ENCODE measurements at regions not wholly inside any gene's neighbourhood (a gene's known extent, or its start where the extent isn't known, plus 50 kb on each side); places are given as distances from the start of the nearest gene placed in this dataset.

- Histone ChIP-seq H3K27me3 (ENCODE audit: insufficient read depth, low read length) (no peaks in the 10 kb centered on the region), H3K36me3 (ENCODE audit: insufficient read depth, low read length) (no peaks in the 10 kb centered on the region), H3K9me3 (ENCODE audit: low read length) (no peaks in the 10 kb centered on the region), H2AFZ (ENCODE audit: low read depth, low read length) (no peak overlapping the region), H3K4me3 (ENCODE audit: low read length) (no peak overlapping the region), H3K4me1 (ENCODE audit: insufficient read depth, low read length) (no peaks in the 10 kb centered on the region)
These were observed 665.3 kb upstream of the IGFBP3 start for GRCh38 chr7:46586406-46586805.

- no peaks in the 10 kb centered on the region for H3K4me1 ChIP-seq (ENCODE audit: insufficient read depth, low read length)
- no peaks in the 10 kb centered on the region for H3K9me3 ChIP-seq (ENCODE audit: low read length)
- no peaks in the 10 kb centered on the region for H3K27me3 ChIP-seq (ENCODE audit: insufficient read depth, low read length)
- H3K36me3 ChIP-seq (ENCODE audit: insufficient read depth, low read length), result no peaks in the 10 kb centered on the region
- no peak overlapping the region for H3K4me3 ChIP-seq (ENCODE audit: low read length)
- no peak overlapping the region for H2AFZ ChIP-seq (ENCODE audit: low read depth, low read length)
These were observed 662.6 kb upstream of the IGFBP3 start for GRCh38 chr7:46583656-46584055.

- H3K9me3 ChIP-seq (ENCODE audit: low read length), result no peaks in the 10 kb centered on the region
- no peak overlapping the region for H2AFZ ChIP-seq (ENCODE audit: low read depth, low read length)
- H3K4me1 ChIP-seq (ENCODE audit: insufficient read depth, low read length), result no peaks in the 10 kb centered on the region
- H3K36me3 ChIP-seq (ENCODE audit: insufficient read depth, low read length), result no peaks in the 10 kb centered on the region
- no peak overlapping the region for H3K4me3 ChIP-seq (ENCODE audit: low read length)
- H3K27me3 ChIP-seq (ENCODE audit: insufficient read depth, low read length), result no peaks in the 10 kb centered on the region
These were observed 660.2 kb upstream of the IGFBP3 start for GRCh38 chr7:46581268-46581667.

DNA sequence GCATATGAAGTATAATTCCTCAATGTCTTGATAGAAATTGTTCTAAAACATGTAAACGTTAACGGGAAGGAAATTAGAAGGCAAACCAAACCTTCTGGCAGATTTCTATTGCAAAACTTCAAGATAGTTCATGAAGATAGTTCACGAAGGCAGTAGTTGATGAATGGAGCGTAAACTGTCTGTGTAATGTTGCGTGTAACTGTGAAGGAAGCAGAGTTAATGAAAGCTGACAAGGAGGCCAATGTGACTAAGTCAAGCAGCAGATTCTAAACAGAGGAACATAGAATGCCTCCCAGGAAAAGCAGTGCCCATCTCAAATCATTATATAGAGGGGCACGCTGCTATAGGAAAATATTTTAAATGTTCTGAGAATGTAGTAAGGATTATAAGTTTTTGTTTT lies 659.7 kb upstream of the IGFBP3 start:
- H3K4me1 ChIP-seq (ENCODE audit: insufficient read depth, low read length), result no peaks in the 10 kb centered on the region

GRCh38 chr7:46577394-46577793 lies 656.3 kb upstream of the IGFBP3 start:
- no peak overlapping the region for H2AFZ ChIP-seq (ENCODE audit: low read depth, low read length)
- no peaks in the 10 kb centered on the region for H3K27me3 ChIP-seq (ENCODE audit: insufficient read depth, low read length)
- no peaks in the 10 kb centered on the region for H3K9me3 ChIP-seq (ENCODE audit: low read length)
- H3K4me1 ChIP-seq (ENCODE audit: insufficient read depth, low read length), result no peaks in the 10 kb centered on the region
- H3K36me3 ChIP-seq (ENCODE audit: insufficient read depth, low read length), result no peaks in the 10 kb centered on the region
- no peak overlapping the region for H3K4me3 ChIP-seq (ENCODE audit: low read length)

More for the DNA sequence above, 659.7 kb upstream of the IGFBP3 start:
- Histone ChIP-seq H3K36me3 (ENCODE audit: insufficient read depth, low read length) (no peaks in the 10 kb centered on the region), H3K27me3 (ENCODE audit: insufficient read depth, low read length) (no peaks in the 10 kb centered on the region), H3K9me3 (ENCODE audit: low read length) (no peaks in the 10 kb centered on the region), H3K4me3 (ENCODE audit: low read length) (no peak overlapping the region), H2AFZ (ENCODE audit: low read depth, low read length) (no peak overlapping the region)

DNA sequence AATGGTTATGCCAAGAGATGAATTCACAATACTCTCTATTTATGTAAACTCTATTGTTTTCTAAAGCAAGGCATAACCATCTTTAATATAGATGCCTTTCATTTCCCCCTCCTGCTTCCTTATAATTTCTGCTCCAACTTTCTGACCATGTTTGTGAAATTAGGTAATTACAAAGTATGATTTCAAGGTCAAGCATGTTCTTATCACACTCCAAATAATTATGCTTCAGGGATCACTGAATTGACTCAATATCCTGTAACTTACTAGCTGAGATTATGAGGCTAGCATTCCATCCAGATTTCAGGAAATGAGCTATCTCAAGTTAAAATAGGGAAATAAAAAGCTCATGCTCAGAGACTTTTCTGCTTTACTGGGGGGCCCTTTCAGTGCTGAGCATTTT lies 655.9 kb upstream of the IGFBP3 start:
- Histone ChIP-seq H3K27me3 (ENCODE audit: insufficient read depth, low read length) (no peaks in the 10 kb centered on the region), H3K36me3 (ENCODE audit: insufficient read depth, low read length) (no peaks in the 10 kb centered on the region), H3K9me3 (ENCODE audit: low read length) (no peaks in the 10 kb centered on the region)

DNA sequence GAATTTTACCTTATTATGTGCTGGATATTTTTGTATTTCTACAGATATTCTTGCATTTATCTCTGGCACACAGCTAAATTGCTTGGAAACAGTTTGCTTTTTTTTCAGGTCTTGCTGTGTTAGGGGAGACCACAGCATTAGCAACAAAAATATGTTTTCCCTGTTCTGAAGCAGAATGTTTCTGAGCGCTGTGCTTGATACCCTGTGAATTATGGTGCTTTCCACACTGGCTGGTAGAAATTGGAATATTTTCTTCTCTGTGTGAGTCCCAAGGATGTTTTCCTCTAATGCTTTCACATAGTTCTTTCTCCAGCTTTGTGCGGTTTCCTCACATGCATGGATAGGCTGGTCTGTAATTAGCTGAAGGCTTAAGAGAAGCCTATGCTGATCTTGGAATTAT lies 651.6 kb upstream of the IGFBP3 start:
- no peaks in the 10 kb centered on the region for H3K27me3 ChIP-seq (ENCODE audit: insufficient read depth, low read length)
- H3K9me3 ChIP-seq (ENCODE audit: low read length), result no peaks in the 10 kb centered on the region
- H3K4me3 ChIP-seq (ENCODE audit: low read length), result no peak overlapping the region
- no peaks in the 10 kb centered on the region for H3K4me1 ChIP-seq (ENCODE audit: insufficient read depth, low read length)
- no peak overlapping the region for H2AFZ ChIP-seq (ENCODE audit: low read depth, low read length)
- H3K36me3 ChIP-seq (ENCODE audit: insufficient read depth, low read length), result no peaks in the 10 kb centered on the region

More for the DNA sequence above, 655.9 kb upstream of the IGFBP3 start:
- no peak overlapping the region for H2AFZ ChIP-seq (ENCODE audit: low read depth, low read length)
- no peak overlapping the region for H3K4me3 ChIP-seq (ENCODE audit: low read length)
- H3K4me1 ChIP-seq (ENCODE audit: insufficient read depth, low read length), result no peaks in the 10 kb centered on the region

DNA sequence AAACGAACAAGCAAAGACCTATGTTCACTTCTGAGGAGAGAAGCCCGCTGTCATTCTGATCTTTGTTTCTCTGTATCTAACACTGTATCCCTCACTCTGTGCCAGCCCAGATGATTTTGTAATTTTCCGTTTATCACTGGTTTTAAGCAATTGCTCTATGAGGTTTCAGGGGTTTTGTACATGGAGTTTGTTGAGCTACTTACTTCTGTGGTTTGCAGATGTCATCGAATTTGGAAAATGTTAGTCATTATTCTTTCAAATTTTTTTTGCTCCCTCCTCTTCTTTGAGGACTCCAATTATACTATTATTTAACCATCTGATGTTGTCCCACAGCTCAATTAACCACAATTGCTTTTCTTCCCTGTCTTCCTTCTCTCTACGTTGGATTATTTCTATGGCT lies 650.9 kb upstream of the IGFBP3 start:
- no peaks in the 10 kb centered on the region for H3K27me3 ChIP-seq (ENCODE audit: insufficient read depth, low read length)
- no peak overlapping the region for H3K4me3 ChIP-seq (ENCODE audit: low read length)
- no peaks in the 10 kb centered on the region for H3K4me1 ChIP-seq (ENCODE audit: insufficient read depth, low read length)
- no peaks in the 10 kb centered on the region for H3K36me3 ChIP-seq (ENCODE audit: insufficient read depth, low read length)
- H2AFZ ChIP-seq (ENCODE audit: low read depth, low read length), result no peak overlapping the region
- H3K9me3 ChIP-seq (ENCODE audit: low read length), result no peaks in the 10 kb centered on the region

DNA sequence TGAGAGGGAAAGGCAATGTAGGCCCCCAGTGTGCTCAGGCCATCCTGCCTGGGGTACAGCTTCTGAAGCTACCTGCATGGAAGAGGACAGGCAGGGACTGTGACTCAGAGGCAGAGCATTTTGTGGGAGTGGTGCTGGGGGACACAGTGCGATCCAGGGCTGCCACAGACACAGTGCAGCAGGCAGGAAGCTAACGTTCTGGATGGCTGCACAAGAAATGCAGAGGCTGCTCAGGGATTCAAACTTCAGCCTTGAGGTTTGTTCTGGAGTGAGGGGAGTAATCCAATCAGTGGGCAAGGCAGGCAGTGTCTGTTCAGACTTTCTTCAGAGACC lies 648.0 kb upstream of the IGFBP3 start:
- Histone ChIP-seq H2AFZ (ENCODE audit: low read depth, low read length) (no peak overlapping the region), H3K9me3 (ENCODE audit: low read length) (no peaks in the 10 kb centered on the region), H3K4me1 (ENCODE audit: insufficient read depth, low read length) (no peaks in the 10 kb centered on the region), H3K36me3 (ENCODE audit: insufficient read depth, low read length) (no peaks in the 10 kb centered on the region), H3K4me3 (ENCODE audit: low read length) (no peak overlapping the region), H3K27me3 (ENCODE audit: insufficient read depth, low read length) (no peaks in the 10 kb centered on the region)

GRCh38 chr7:46568420-46569132 lies 647.5 kb upstream of the IGFBP3 start:
- Histone ChIP-seq H3K27me3 (ENCODE audit: insufficient read depth, low read length) (no peaks in the 10 kb centered on the region), H2AFZ (ENCODE audit: low read depth, low read length) (no peak overlapping the region), H3K4me3 (ENCODE audit: low read length) (no peak overlapping the region), H3K4me1 (ENCODE audit: insufficient read depth, low read length) (no peaks in the 10 kb centered on the region), H3K36me3 (ENCODE audit: insufficient read depth, low read length) (no peaks in the 10 kb centered on the region), H3K9me3 (ENCODE audit: low read length) (no peaks in the 10 kb centered on the region)

DNA sequence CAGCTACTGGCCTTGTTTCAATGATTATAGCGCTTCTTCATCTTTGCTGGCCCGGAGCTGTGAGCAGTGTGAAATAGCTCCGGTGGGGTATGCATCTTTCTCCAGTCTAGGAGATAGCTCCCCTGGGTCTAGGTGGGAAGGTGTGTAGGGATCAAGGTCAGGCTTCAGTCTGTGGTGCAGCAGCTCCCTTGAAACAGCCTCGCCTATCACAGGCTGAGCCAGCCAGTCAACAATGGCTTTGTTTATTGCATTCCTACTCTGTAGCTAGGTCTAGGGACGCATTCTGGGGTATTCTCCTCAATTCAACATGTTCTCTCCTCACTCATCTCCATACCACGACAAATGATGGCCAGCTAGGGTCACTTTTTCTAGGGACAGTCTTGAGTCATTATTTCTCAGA lies 646.8 kb upstream of the IGFBP3 start:
- no peak overlapping the region for H2AFZ ChIP-seq (ENCODE audit: low read depth, low read length)
- H3K36me3 ChIP-seq (ENCODE audit: insufficient read depth, low read length), result no peaks in the 10 kb centered on the region
- no peaks in the 10 kb centered on the region for H3K9me3 ChIP-seq (ENCODE audit: low read length)
- no peak overlapping the region for H3K4me3 ChIP-seq (ENCODE audit: low read length)
- H3K27me3 ChIP-seq (ENCODE audit: insufficient read depth, low read length), result no peaks in the 10 kb centered on the region
- no peaks in the 10 kb centered on the region for H3K4me1 ChIP-seq (ENCODE audit: insufficient read depth, low read length)

GRCh38 chr7:46566097-46566774 lies 645.2 kb upstream of the IGFBP3 start:
- Histone ChIP-seq H3K9me3 (ENCODE audit: low read length) (no peaks in the 10 kb centered on the region), H3K4me3 (ENCODE audit: low read length) (no peak overlapping the region), H3K36me3 (ENCODE audit: insufficient read depth, low read length) (no peaks in the 10 kb centered on the region), H3K4me1 (ENCODE audit: insufficient read depth, low read length) (no peaks in the 10 kb centered on the region), H3K27me3 (ENCODE audit: insufficient read depth, low read length) (no peaks in the 10 kb centered on the region), H2AFZ (ENCODE audit: low read depth, low read length) (no peak overlapping the region)

- no peaks in the 10 kb centered on the region for H3K27me3 ChIP-seq (ENCODE audit: insufficient read depth, low read length)
- H3K4me1 ChIP-seq (ENCODE audit: insufficient read depth, low read length), result no peaks in the 10 kb centered on the region
- H3K36me3 ChIP-seq (ENCODE audit: insufficient read depth, low read length), result no peaks in the 10 kb centered on the region
- H3K4me3 ChIP-seq (ENCODE audit: low read length), result no peak overlapping the region
- H3K9me3 ChIP-seq (ENCODE audit: low read length), result no peaks in the 10 kb centered on the region
- H2AFZ ChIP-seq (ENCODE audit: low read depth, low read length), result no peak overlapping the region
These were observed 644.4 kb upstream of the IGFBP3 start for GRCh38 chr7:46565253-46566096.

Data from neuron (in vitro differentiated cells).